ENCODE measurements at regions not wholly inside any gene's neighbourhood (a gene's known extent, or its start where the extent isn't known, plus 50 kb on each side); places are given as distances from the start of the nearest gene placed in this dataset.
"Not testable (repeated sequence)": the region's sequence is repeated elsewhere in the genome, so short reads cannot be mapped to it uniquely, and the experiment has no call there.

GRCh38 chr5:138635265-138635664, 60.1 kb upstream of the HSPA9 start:
- DNase-seq (ENCODE audit: low spot score): no peak
- intact Hi-C loops (cut with DNase I): no loop called here

DNA sequence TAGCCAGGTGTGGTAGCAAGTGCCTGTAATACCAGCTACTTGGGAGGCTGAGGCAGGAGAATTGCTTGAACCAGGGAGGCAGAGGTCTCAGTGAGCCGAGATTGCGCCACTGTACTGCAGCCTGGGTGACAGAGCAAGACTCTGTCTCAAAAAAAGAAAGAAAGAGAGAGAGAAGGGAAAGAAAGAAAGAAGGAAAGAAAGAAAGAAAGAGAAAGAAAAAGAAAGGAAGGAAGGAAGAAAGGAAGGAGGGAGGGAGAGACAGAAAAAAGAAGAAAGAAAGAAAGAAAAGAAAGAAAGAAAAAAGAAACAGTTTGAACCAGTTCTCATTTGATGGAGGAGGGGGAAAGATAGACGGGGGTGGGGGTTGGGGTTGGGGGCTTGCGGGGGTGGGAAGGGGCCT, 59.6 kb upstream of the HSPA9 start:
- intact Hi-C loops (cut with DNase I); DNase-seq (ENCODE audit: low spot score): not testable (repeated sequence)

DNA sequence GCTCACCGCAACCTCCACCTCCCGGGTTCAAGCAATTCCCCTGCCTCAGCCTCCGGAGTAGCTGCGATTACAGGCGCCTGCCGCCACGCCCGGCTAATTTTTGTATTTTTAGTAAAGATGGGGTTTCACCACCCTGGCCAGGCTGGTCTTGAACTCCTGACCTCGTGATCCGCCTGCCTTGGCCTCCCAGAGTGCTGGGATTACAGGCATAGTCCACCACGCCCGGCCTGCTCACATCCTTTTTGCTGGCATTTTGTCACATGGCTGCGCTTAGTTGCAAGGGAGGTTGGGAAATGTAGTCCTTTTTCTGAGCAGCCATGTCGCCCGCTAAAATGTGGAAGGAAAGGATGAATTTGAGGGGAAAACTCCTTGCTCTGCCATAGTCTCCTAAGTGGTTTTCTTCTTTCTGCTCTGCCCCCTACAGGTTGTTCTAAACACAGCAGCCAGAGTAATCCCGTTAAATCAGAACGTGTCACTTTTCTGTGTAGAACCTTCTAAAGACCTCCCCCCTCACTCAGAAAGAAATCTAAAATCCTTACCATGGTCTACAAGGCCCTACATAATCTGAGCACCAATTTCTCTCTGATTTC, 57.8 kb upstream of the HSPA9 start:
- intact Hi-C loops (cut with DNase I): no loop called here
- DNase-seq (ENCODE audit: low spot score): peak; percentile 88

GRCh38 chr5:138631096-138631928, 56.1 kb upstream of the HSPA9 start:
- DNase-seq (ENCODE audit: low spot score): no peak
- intact Hi-C loops (cut with DNase I): no loop called here

DNA sequence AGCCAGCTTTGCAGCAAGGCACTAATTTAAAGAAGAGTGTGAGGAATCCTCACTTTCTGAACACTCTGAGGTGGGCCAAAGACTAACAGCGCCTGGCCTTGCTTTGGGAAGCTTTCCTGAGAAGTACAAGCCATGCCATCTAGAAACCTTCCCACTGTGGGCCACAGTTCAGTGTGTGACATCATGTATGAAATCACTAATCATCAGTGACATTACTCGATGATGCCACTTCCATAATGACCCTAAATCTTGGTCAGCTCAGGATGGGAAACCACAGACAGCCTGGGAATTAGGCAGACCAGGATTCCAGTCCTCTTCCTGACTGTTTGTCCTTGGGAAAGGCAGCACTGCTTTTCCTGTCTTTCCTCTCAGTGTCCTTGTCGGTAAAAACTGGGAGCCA, 54.2 kb upstream of the HSPA9 start:
- intact Hi-C loops (cut with DNase I): no loop called here

GRCh38 chr5:138626333-138626944, 51.2 kb upstream of the HSPA9 start:
- intact Hi-C loops (cut with DNase I): no loop called here
- no peak for DNase-seq (ENCODE audit: low spot score)

More for the DNA sequence above, 54.2 kb upstream of the HSPA9 start:
- no peak for DNase-seq (ENCODE audit: low spot score)

DNA sequence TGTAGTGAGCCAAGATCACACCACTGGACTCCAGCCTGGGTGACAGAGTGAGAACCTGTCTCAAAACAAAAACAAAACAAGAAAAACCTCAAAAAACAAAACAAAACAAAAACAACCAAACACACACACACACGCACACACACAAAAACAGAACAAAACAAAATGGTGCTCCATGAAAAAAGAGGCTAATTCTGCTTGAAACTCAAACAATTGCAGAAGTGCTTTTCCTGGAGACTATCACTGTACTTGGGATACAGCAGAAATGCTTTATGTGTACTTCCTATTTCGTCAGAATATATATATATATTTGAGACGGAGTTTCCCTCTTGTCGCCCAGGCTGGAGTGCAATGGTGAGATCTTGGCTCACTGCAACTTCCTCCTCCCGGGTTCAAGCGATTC, 49.9 kb upstream of the HSPA9 start:
- intact Hi-C loops (cut with DNase I): no loop called here
- no peak for DNase-seq (ENCODE audit: low spot score)

Measured in posterior vena cava (tissue), 2 donors.